ENCODE measurements at regions not wholly inside any gene's neighbourhood (a gene's known extent, or its start where the extent isn't known, plus 50 kb on each side); places are given as distances from the start of the nearest gene placed in this dataset.

DNA sequence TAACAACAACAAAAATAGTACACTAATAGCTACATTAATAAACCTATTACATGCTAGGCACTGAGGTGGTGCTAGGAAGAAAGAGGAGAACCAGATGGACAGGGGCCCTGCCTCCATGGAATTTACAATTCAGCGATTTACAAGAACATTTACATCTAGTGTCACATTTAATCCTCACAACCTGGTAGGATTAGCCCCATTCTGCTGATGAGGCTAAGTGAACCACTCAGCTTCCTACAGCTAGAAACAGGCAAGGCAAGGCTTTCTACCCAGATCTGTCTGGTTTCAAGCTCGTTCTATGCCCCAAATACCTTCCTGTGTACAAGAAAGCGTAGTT is 368.4 kb downstream of the BUD13 start:
- H3K4me2 ChIP-seq (ENCODE audit: low read length) = no peak overlapping the region
- peaks cover 9% of the 10 kb centered on the region; the same call in 1 of the 2 replicates for H3K27me3 ChIP-seq (ENCODE audit: control insufficient read depth, low read length)
- no peaks in the 10 kb centered on the region for H3F3A ChIP-seq (ENCODE audit: control insufficient read depth, insufficient read depth)
- no peak overlapping the region for H3K4me3 ChIP-seq (ENCODE audit: low read length)
- no peaks in the 10 kb centered on the region for H3K36me3 ChIP-seq (ENCODE audit: control insufficient read depth, low read length)
- no peak overlapping the region for H3K27ac ChIP-seq (ENCODE audit: low read depth, low read length)
- no peaks in the 10 kb centered on the region for H3K4me1 ChIP-seq (ENCODE audit: control insufficient read depth, low read length)
- no peaks in the 10 kb centered on the region for H3K9me2 ChIP-seq (replicated peaks; ENCODE audit: control insufficient read depth, low read length)
- no peaks in the 10 kb centered on the region for H3K9me3 ChIP-seq (ENCODE audit: control insufficient read depth, insufficient read depth, low read length)
- no peaks in the 10 kb centered on the region for H4K20me1 ChIP-seq (ENCODE audit: control insufficient read depth, insufficient read depth, low read depth, low read length)
- H3K79me2 ChIP-seq (ENCODE audit: control insufficient read depth, low read length) = no peaks in the 10 kb centered on the region
- TF ChIP-seq, protein P1, sequence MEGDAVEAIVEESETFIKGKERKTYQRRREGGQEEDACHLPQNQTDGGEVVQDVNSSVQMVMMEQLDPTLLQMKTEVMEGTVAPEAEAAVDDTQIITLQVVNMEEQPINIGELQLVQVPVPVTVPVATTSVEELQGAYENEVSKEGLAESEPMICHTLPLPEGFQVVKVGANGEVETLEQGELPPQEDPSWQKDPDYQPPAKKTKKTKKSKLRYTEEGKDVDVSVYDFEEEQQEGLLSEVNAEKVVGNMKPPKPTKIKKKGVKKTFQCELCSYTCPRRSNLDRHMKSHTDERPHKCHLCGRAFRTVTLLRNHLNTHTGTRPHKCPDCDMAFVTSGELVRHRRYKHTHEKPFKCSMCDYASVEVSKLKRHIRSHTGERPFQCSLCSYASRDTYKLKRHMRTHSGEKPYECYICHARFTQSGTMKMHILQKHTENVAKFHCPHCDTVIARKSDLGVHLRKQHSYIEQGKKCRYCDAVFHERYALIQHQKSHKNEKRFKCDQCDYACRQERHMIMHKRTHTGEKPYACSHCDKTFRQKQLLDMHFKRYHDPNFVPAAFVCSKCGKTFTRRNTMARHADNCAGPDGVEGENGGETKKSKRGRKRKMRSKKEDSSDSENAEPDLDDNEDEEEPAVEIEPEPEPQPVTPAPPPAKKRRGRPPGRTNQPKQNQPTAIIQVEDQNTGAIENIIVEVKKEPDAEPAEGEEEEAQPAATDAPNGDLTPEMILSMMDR (IDR thresholded peaks at IDR 0.05; ENCODE audit: low read depth, low read length, poor library complexity, severe bottlenecking) = no peak
- TF ChIP-seq EZH2phosphoT487 (IDR thresholded peaks at IDR 0.05; ENCODE audit: borderline replicate concordance, low read length) = no peak

DNA sequence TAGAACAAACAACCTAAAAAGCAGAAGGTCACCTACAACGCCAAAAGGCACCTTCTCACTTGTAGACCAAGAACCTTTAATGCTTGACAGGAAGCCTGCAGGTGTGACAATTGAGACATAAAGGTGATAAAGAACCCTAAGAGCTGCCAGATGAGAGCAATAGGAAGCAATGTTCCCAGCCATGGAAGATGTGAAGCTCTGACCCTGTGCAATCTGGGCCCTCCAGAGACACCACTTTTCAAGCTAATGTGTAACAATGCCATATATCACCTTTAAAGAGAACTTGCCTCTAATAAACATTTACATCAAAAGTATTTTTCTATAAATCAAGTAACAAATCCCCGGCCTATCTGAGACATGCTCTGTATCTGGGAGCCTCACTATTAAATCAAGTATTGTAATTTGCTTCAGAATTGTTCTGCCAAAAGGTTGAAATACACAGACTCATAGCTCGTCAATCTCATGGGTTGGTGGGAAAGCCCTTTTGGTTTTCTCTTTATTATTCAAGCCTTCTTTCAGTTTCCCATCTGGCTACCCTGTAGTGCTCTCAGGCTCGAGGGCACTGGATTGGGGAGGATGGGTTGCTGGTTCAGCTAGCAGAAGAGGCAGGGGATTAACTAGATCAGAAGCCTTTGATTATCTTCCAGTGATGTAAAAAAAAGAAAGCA is 368.9 kb downstream of the BUD13 start:
- H3K27ac ChIP-seq (ENCODE audit: low read depth, low read length) = no peak overlapping the region
- H3K79me2 ChIP-seq (ENCODE audit: control insufficient read depth, low read length) = no peaks in the 10 kb centered on the region
- peaks cover 9% of the 10 kb centered on the region; the same call in 1 of the 2 replicates for H3K27me3 ChIP-seq (ENCODE audit: control insufficient read depth, low read length)
- H3K4me1 ChIP-seq (ENCODE audit: control insufficient read depth, low read length) = no peaks in the 10 kb centered on the region
- no peaks in the 10 kb centered on the region for H3K9me2 ChIP-seq (replicated peaks; ENCODE audit: control insufficient read depth, low read length)
- TF ChIP-seq, protein P1 (IDR thresholded peaks at IDR 0.05; ENCODE audit: low read depth, low read length, poor library complexity, severe bottlenecking) = no peak
- TF ChIP-seq EZH2phosphoT487 (IDR thresholded peaks at IDR 0.05; ENCODE audit: borderline replicate concordance, low read length) = no peak
- H3K4me2 ChIP-seq (ENCODE audit: low read length) = no peak overlapping the region
- H3K9me3 ChIP-seq (ENCODE audit: control insufficient read depth, insufficient read depth, low read length) = no peaks in the 10 kb centered on the region
- H3K36me3 ChIP-seq (ENCODE audit: control insufficient read depth, low read length) = no peaks in the 10 kb centered on the region
- H3K4me3 ChIP-seq (ENCODE audit: low read length) = no peak overlapping the region
- H3F3A ChIP-seq (ENCODE audit: control insufficient read depth, insufficient read depth) = no peaks in the 10 kb centered on the region
- no peaks in the 10 kb centered on the region for H4K20me1 ChIP-seq (ENCODE audit: control insufficient read depth, insufficient read depth, low read depth, low read length)

GRCh38 chr11:116400081-116400480 is 372.7 kb downstream of the BUD13 start:
- H3K9me3 ChIP-seq (ENCODE audit: control insufficient read depth, insufficient read depth, low read length) = no peaks in the 10 kb centered on the region
- H3K9me2 ChIP-seq (replicated peaks; ENCODE audit: control insufficient read depth, low read length) = no peaks in the 10 kb centered on the region
- no peaks in the 10 kb centered on the region for H3F3A ChIP-seq (ENCODE audit: control insufficient read depth, insufficient read depth)
- no peak overlapping the region for H3K4me3 ChIP-seq (ENCODE audit: low read length)
- H3K4me2 ChIP-seq (ENCODE audit: low read length) = no peak overlapping the region
- H4K20me1 ChIP-seq (ENCODE audit: control insufficient read depth, insufficient read depth, low read depth, low read length) = no peaks in the 10 kb centered on the region
- TF ChIP-seq, protein P1 (IDR thresholded peaks at IDR 0.05; ENCODE audit: low read depth, low read length, poor library complexity, severe bottlenecking) = no peak
- no peak for TF ChIP-seq EZH2phosphoT487 (IDR thresholded peaks at IDR 0.05; ENCODE audit: borderline replicate concordance, low read length)
- no peaks in the 10 kb centered on the region for H3K79me2 ChIP-seq (ENCODE audit: control insufficient read depth, low read length)
- no peaks in the 10 kb centered on the region for H3K36me3 ChIP-seq (ENCODE audit: control insufficient read depth, low read length)
- no peak overlapping the region for H3K27ac ChIP-seq (ENCODE audit: low read depth, low read length)
- peaks cover 9% of the 10 kb centered on the region; the same call in 1 of the 2 replicates for H3K27me3 ChIP-seq (ENCODE audit: control insufficient read depth, low read length)
- H3K4me1 ChIP-seq (ENCODE audit: control insufficient read depth, low read length) = no peaks in the 10 kb centered on the region

All from DOHH2 (cell line).